ENCODE measurements at regions not wholly inside any gene's neighbourhood (a gene's known extent, or its start where the extent isn't known, plus 50 kb on each side); places are given as distances from the start of the nearest gene placed in this dataset.

GRCh38 chr17:63170795-63171194 lies 204.8 kb downstream of the TANC2 start:
- no peak for TF ChIP-seq CTCF (IDR thresholded peaks at IDR 0.05; ENCODE audit: control insufficient read depth, insufficient read depth, low read depth, low read length, missing control alignments)
- H3K4me3 ChIP-seq (ENCODE audit: control insufficient read depth, low read depth, low read length) = no peak overlapping the region
- DNase-seq (ENCODE audit: low read depth) = no peak

- H3K4me3 ChIP-seq (ENCODE audit: control insufficient read depth, low read depth, low read length) = no peak overlapping the region
- no peak for TF ChIP-seq CTCF (IDR thresholded peaks at IDR 0.05; ENCODE audit: control insufficient read depth, insufficient read depth, low read depth, low read length, missing control alignments)
- DNase-seq (ENCODE audit: low read depth) = no peak
These were observed 205.7 kb downstream of the TANC2 start for GRCh38 chr17:63171428-63172393.

- no peak for TF ChIP-seq CTCF (IDR thresholded peaks at IDR 0.05; ENCODE audit: control insufficient read depth, insufficient read depth, low read depth, low read length, missing control alignments)
- no peak overlapping the region for H3K4me3 ChIP-seq (ENCODE audit: control insufficient read depth, low read depth, low read length)
- no peak for DNase-seq (ENCODE audit: low read depth)
These were observed 207.4 kb downstream of the TANC2 start for GRCh38 chr17:63173450-63173849.

- H3K4me3 ChIP-seq (ENCODE audit: control insufficient read depth, low read depth, low read length) = no peak overlapping the region
- no peak for DNase-seq (ENCODE audit: low read depth)
- no peak for TF ChIP-seq CTCF (IDR thresholded peaks at IDR 0.05; ENCODE audit: control insufficient read depth, insufficient read depth, low read depth, low read length, missing control alignments)
These were observed 207.9 kb downstream of the TANC2 start for GRCh38 chr17:63173903-63174302.

GRCh38 chr17:63178530-63178929 lies 212.5 kb downstream of the TANC2 start:
- H3K4me3 ChIP-seq (ENCODE audit: control insufficient read depth, low read depth, low read length) = no peak overlapping the region
- DNase-seq (ENCODE audit: low read depth) = no peak
- TF ChIP-seq CTCF (IDR thresholded peaks at IDR 0.05; ENCODE audit: control insufficient read depth, insufficient read depth, low read depth, low read length, missing control alignments) = no peak

GRCh38 chr17:63181856-63182255 lies 215.8 kb downstream of the TANC2 start:
- DNase-seq (ENCODE audit: low read depth) = no peak
- H3K4me3 ChIP-seq (ENCODE audit: control insufficient read depth, low read depth, low read length) = no peak overlapping the region
- TF ChIP-seq CTCF (IDR thresholded peaks at IDR 0.05; ENCODE audit: control insufficient read depth, insufficient read depth, low read depth, low read length, missing control alignments) = no peak

Measured in AG09309 (cell line).